ENCODE measurements at regions not wholly inside any gene's neighbourhood (a gene's known extent, or its start where the extent isn't known, plus 50 kb on each side); places are given as distances from the start of the nearest gene placed in this dataset.

GRCh38 chr6:45714741-45715507 is 300.7 kb downstream of the CLIC5 start:
- TF ChIP-seq ESRRG (CRISPR knock-in tag; IDR thresholded peaks at IDR 0.05) (no peak), ZFP3 (CRISPR knock-in tag; IDR thresholded peaks at IDR 0.05) (no peak), OSR1 (CRISPR knock-in tag; IDR thresholded peaks at IDR 0.05) (no peak), ZFP30 (CRISPR knock-in tag; IDR thresholded peaks at IDR 0.05) (no peak), ZNF565 (CRISPR knock-in tag; conservative IDR thresholded peaks at IDR 0.05; ENCODE audit: low read depth) (no peak), RARB (CRISPR knock-in tag; IDR thresholded peaks at IDR 0.05) (no peak), POU6F1 (CRISPR knock-in tag; IDR thresholded peaks at IDR 0.05; ENCODE audit: borderline replicate concordance, low read depth) (no peak), CSDC2 (CRISPR knock-in tag; IDR thresholded peaks at IDR 0.05) (no peak)

Data from SK-N-SH treated with all-trans-retinoic acid at 6 μM for 48 hours (cell line).